NCI-H1417 (cell line): ENCODE measurements at regions not wholly inside any gene's neighbourhood (a gene's known extent, or its start where the extent isn't known, plus 50 kb on each side); places are given as distances from the start of the nearest gene placed in this dataset.
A peak's percentile ranks its signal among the peaks of the same experiment; 100 is the strongest.

ENCODE experiments used
- DNase-seq, 3 experiments: peaks; one replicate each; lab custom pipeline; 2025; lab: John Stamatoyannopoulos, UW

DNA sequence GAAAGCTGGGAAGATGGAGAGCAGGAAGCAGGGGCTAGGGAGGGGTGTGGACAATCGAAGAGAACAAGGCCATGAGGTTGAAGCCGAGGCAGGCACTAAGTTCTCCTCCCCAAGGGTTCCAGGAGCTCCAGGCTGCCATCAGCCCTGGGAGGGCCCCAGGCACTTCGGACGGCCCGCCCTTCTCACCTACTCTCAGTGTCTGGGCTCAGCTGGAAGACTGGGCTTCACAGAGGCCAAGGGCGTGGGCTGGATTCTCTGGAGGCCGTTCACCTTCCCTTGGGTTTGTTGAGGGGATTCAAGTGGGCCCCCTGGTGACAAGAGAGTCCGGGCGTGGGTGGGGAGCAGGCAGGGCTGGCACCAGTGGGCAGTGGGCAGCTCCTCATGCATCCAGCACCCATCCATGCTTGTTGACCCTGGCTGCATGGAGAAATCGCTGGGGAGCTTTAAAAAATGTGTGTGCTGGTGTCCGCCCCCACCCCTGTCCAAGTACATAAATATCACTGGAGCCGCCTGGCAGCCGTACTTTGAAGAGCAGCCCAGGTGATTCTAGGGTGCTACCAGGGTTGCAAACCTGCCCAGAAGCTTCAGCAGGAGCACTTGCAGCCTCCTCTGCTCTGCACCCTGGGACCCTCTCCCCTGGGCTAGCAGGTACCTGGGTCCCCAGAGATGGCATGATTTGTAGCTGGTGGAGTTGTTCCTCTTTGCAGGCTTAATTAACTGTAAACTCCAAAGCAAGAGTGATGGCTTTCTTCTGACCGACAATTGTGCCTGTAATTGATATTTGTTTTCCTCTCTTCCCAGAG is 74.3 kb downstream of the RTL6 start:
- peak in 2 of 3 experiments; percentile 37 to 51 for DNase-seq

DNA sequence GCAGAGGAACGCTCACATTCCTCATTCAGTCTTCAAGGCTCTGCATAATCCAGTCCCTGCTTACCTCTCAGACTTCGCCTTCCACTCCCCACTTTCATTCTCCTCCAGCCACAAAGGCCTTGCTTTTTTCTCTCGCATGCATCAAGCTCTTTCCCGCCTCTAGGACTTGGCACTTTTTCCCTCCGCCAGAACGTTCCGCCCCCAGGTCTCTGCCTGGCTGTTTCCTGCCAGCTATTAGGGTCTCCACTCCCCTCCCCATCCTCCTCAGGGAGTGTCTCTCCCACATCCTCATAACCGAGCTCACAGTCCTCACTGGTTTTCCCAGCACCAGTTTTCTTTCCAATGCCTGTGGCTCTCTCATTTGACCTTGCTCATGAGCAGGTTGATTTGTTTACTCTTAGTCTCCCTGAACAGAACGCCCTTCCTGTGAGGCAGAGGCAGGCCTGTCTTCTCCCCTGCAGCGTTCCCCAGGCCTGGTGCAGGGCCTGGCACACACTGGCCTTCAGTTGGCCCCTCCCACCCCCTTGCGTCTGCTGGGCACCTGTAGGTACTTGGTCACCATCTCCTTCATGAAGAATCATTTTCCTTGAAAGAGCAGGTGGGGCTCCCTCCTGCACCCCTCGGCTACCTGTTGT is 75.2 kb downstream of the RTL6 start:
- peak in 1 of 3 experiments; percentile 51 for DNase-seq

DNA sequence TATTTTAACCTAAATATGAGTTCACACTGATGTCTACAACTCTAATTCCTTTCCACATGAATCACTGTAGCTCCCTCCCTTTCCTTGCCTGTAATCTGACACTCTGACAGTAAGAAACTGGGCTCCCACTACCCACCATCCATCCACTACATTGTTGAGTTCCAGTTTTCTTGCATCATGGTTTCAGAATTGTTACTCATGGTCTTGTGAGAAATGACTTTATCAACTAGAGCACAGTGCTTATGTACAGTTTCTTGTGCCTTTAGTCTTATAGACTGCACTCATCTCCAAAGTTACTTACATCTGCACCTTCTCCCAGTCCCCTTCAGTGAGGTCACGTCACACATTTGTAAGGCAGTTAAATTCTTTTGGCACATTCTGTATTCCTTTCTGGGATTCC is 78.6 kb downstream of the RTL6 start:
- no peak for DNase-seq

DNA sequence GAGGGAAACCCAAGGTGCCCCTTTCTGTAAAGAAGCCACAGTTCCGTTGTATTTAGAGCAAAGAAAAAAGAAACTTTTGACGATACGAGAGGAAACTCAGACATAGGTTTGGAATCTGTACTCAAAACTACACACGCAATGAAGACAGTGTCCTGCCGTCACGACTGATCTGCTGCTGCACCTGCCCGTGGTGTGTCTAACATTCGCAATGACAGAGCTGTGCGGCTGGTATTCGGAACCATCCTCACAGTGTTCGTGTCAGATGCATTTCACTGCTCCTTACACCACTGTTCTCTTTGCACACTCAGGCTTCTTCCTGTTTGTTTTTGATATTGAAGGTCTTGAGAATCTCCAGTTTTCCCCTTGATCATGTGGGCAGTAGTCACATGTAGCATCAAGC is 84.8 kb downstream of the RTL6 start:
- DNase-seq, result no peak

DNA sequence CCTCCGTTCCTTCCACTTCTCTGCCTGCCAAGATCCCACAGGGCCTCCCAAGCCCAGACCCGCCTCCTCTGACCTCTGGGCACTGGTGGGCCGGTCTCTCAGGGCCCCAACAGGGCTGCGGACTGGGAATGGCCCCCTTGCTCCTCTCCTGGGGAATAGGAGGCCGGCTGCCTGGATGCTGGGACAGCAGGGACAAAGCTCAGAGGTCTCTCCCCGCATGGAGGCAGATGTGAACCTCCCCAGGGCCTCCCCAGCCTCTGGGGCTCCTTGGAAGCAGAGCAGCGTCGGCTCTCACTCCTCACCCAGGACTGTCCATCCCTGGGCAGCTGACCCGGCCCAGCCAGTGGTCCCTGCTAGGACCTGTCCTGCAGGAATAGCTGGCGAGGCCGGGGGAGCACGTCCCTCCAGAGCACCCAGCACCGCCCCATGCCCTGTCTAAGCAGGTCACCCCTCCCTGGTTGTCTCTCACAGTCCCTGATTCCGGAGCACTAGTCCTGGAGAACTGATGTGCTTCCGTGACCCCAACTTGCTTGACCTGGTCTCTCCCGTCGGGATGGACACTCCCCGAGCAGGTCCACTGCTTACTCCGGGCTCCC is 85.8 kb downstream of the RTL6 start:
- no peak for DNase-seq

DNA sequence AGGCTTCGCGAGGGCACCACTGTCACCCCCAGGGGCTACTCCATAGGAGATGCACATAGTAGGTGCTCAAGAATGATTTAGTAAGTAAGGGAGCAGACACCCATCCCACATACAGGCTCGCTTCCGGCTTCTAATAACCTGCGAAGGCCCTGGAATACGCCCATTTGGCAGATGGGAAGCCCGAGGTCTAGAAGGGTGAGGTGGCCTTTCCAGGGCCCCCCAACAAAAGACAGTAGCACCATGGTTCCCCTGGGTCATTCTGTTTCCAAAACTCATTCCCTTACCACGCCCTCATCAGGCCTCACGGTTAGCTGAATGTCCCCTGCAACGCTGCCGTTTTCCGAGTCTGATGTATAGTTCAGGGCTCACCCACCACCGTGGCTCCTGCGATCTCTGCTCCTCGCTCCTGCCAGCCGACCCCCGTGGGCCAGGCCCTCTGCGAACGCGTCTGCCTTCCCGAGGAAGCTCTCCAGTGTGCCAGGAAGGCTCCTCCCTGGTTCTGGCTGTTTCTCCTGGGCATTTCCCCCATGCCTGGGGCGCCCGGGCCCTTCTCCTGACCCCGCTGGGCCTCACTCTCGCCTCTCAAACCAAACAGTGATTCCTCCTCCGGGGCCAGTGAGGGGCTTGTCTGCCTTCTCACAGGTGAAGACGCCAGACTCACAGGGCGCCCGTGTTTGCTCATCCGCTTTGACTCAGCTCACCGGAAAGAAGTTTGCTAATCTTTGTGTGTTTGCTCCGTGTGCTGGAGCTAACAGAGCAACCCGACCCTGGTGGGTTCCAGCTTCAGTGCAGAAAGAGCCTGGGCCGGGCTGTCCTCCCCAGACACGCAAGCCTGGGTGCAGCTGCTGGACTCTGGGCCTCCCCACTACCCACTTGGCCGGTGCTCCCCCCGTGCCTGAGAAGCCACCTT is 86.6 kb downstream of the RTL6 start:
- no peak for DNase-seq

DNA sequence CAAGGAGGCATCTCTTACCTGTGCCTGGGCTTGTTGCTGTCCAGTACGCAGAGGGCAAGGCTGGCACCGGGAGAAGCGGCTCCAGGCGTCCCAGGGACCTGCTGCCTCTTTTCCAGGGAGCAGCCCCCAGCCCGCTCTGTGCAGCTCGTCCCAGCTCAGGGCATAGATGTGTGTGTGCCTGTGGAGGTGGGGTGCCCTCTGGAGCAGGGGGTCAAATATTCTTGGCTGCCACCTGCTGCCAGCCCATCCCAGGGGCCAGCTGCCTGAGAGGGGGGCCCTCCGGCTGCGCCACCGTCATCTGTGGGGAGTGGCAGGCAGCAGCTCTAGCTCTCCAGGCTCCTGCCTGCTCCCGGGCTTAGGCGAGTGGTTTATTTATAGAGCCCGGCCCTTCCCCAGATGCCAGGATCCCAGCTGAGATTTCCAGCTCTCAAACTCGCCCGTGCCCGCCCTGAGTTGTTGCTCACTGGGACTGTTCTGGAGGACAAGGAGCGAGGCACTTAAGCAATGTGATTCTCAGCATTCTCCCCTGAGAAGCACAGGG is 87.5 kb downstream of the RTL6 start:
- peak; percentile 12 to 70 (median 56) for DNase-seq

DNA sequence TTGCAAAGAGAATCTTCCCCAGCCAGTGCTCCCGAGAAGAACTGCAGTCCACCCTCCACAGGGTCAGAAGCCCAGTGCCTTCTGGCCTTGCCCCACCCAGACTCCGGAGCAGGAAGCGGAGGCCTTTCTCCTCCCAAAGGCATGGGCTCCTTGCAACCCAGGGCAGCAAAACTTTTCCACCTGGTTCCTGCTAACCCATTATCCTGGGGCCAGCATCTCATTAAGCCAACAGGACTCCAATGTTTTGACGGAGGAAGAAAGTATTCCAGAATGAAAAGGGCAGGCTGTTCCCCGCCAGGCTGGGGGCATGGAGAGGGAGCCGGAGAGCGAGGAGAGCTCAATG is 88.1 kb downstream of the RTL6 start:
- no peak for DNase-seq

DNA sequence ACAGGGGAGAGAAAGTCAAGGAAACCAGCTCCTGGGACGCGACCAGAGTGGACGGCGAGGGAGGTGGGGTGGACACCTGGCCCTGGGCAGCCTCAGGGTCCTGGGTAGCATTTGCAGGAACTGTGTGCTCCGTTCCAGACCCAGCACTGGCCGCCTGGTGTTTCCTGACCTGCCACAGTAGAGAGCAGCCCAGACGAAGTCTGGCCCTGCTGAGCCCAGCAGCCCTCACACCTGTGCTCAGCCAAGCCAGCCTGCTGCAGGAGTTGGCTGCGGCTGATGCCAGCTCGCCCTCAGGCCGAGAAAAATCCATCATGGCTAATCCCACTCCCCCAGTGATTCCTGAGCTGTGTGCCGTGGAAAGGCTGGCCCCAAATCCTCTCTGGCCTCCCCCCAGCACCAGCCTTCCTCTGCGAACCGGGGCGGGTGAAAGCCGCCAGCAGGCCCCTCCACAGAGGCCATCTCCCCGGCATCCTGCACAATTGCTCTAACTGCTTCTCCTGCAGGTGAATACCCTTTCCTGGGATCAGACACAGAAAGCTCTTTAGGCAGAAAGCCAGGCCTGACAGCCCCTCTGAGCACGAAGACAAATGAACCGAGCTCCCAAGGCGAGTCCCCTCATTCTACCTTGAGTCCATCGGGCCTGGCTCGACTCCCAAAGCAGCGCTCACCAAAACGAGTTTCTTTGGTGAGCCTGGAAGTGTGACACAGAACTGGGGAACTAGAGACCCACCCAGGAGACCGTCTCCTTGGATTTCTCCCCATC is 88.6 kb downstream of the RTL6 start:
- DNase-seq, result peak in 1 of 3 experiments; percentile 21

DNA sequence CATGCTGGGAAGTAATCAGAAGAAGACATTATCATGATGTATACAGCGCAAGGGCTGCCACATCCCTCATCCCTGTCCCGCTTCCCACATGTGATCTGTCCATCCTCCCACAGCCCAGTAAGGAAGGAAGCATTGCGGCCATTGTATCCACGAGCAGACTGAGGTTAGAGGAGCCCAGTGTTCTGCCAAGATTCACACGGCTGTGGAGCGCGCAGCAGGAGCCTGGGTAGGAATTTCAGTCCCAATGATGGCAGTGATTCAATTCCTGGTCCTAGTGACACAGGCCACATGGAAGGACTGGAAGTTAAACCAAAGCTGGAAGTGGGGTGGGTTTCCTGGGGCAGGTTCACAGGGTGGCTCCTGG is 89.2 kb downstream of the RTL6 start:
- no peak for DNase-seq

DNA sequence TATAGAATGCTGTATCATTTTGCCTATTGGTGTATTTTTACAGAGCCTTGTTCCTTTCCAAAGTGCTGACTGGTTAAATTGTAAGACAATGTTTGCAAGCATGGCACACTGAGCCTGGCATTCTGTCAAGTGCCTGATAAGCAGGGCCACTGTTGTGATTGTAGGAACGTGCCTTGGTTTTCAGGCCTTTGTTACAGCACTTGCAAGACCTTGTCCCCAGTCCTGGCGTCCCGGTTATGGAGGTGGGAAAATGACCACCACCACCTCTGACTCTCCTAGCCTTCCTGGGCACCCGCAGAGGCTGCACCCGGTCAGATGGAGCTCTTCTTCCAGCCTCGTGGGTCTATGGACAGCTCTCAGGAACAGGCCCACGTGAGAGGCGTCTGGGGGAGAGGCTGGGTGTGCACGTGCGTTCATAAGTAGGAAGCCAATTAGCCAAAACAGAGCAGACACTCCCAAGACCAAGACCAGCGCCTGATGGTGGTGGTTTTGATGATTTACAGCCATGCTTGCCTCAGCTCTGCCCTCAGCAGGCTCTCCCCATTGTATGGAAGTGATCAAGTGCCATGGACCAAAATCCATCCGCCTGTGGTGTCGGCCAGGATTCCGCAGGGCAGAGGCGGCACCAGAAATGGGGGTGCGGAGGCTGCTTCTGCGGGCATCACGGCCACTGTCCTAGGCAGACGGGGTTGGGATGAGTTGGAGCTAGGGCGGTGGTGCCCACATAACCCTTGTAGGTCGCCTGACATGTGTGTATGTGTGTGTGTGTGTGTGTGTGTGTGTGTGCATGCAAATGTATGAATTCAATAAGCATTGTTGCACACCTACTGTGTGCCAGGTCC is 89.8 kb downstream of the RTL6 start:
- no peak for DNase-seq

DNA sequence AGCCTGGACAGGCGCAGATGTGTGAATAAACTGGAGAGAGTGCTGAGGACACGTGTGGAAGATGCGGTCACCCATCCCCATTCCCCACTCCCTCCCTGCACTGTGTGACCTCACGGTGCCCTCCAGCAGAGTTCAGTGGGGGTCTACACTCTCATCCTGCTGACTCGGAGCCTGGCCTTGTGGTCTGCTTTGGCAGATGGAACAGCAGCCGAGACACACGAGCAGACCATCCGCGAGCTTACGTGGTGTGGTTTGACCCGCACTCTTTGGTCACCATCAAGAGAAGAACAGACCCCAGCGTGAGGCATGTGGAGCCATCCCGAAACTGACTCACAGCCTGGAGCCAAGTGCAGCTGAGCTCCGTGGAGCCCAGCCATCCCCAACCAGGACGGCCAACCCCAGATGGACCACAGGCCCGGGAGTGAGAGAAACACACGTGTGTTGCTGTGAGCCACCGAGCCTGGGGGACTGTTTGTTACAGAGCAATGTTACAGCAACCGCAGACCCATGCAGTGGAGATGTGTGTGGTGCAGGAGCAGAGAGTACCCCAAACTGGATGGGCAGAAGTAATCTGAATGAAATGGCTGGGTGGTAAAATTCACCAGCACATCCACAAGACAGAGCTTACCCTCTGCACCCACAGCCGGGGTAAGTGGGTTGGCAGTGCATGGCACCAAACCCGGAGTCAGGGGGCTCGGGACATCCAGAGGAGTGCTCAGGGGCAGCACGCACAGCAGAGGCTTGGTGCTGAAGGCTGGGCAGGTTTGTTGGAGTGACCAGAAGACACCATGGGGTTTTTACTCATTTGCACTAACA is 90.7 kb downstream of the RTL6 start:
- no peak for DNase-seq

DNA sequence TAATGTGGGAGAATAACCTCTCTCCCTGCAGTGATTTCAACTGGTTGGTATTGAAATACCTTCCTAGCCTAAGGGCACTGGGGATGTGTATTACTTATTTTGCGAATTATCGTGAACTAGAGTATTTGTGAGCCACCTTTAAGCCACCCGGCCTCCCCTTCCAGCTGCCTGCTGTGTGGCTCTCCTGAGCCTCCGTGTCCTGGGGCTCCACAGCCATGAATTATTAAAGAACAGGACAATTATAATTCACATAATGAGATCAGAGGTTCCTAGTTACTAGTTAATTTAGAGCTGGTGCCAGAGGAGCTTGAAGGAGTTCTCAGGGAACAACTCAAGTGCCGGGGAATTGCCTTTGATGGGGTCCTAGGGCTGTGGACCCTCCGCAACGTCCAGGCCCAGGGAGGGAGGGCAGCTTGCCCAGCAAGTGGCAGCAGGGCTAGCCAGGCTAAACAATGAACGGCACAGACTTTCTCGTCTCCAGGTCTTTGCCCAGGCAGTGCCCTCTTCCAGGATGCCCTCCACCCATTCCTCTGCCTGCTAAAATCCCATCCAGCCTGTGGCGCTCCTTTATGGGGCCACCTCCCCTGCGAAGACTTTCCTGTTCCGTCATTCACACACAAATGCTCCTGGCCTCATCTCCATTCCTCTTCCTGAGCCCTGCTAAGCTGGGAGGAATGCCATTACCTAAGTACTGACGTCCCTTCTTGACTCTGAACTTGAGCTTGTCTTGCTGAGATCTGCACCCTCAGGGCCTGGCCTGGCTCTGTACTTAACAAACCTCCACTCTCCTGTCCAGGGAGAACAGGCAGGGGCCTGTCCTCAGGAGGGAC is 91.5 kb downstream of the RTL6 start:
- peak in 1 of 3 experiments; percentile 3 for DNase-seq

DNA sequence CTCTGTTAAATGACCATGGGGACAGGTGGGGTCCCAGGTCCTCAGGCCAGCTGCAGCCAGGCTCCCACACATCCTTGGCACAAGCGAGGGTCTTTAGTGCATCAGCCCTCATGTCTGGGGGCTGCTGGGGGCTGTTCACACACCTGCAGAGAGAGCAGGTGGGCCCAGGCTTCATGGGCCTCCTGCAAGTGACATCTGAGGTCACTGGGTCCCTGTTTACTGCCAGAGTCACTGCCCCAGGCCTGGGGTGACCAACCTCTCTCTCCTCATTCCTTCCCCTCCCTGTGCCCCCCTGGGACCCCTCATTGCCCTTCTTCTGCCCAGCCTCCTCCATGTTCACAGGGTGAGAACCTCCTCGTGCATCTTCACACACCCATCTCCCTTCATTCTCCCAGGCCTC is 92.4 kb downstream of the RTL6 start:
- no peak for DNase-seq

DNA sequence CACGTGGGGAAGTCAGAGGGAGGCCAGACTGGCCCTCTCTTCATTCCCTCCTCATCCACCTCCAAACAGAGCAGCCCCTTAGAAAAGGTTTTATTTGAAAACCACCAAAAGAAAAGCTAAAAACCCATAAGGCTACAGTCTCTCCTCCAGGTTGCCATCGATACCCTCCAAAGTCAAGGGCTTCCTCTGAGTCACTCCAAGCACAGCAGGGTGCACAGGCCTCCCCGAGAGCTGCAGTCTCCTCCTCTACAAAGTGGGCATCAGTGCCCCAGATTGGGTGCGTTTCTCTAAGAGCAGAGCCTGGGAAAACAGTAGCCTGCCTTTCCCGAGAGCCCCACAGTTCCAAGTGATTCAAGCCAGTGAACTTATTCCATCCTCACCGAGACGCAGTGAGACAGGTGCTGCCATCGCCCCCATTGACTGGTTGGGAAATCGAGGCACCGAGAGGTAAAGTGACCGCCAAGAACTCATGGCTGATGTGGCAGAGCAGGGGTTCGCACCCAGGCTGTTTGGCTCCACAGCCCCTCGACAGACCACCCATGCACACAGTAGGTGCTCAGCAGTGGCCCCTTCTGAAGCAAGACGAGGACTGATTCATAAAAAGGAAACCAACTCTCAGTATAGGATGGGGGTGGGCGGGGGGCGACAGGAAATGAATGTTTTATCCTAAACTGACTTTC is 91.7 kb upstream of the SHISAL1 start:
- DNase-seq, result no peak

DNA sequence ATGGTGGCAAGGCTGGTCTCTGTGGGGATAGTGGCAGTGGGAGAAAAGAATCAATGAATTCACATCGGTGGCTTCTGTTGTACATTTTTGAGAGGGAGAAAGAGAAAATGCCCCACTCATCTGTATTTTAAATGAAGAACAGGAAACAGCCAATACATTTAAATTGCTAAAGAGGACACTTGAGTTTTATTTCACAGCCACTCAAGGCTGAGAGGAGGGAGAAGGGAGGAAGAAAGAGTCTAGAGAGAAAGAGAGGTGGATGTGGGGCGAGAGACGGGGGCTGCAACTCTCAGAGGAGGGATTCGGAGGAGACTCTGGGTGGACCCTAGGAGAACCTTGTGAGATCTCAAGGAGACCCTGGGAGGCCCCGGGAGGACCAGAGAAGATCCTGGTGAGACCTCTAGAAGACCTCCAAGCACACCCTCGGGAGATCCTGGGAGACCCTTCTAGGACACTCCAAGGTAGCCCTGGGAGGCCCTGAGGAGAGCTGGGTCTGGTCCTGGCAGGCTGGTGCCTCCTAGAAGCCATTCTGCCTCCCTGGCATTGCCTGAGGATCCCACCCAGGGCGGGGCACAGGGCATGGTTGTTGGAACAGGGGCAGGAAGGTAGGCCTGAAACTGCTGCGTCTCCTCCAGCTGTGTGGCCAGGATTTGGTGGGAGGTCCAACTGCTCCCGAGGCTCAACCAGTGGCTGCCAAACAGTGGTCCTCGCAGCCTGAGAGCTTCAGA is 91.0 kb upstream of the SHISAL1 start:
- DNase-seq, result no peak

DNA sequence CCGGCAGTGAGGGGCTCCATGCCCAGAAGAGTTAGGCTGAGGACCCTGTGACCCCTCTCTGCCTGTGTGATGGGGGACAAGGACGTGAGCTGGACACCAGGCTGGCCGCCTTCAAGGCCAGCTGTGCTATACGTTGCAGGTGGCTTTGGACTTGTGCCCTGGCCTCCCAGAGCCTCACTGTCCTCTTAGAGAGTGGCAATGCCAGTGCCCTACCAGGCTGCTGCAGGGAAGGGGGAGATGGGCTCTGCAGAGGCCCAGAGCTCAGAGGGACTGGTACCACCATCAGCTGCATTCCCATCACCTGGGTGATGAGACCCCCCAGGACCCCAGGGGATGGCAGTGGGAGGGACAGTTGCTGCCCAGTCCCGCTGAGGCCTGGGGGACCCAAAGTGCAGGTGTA is 90.4 kb upstream of the SHISAL1 start:
- DNase-seq, result no peak
